Natural killer cell (primary cell): ENCODE measurements at regions not wholly inside any gene's neighbourhood (a gene's known extent, or its start where the extent isn't known, plus 50 kb on each side); places are given as distances from the start of the nearest gene placed in this dataset.

Source experiments
- ATAC-seq, 3 donors: fragments of 150-1000 bp in 2 of 3; fragments of 200-7000 bp in 1 of 3; cut with Tn5 transposase; 1 replicate in 1 of 3; 2 replicates in 2 of 3; pipeline ENCODE4 v1.10.0; 2021; ENCODE audit warnings: mild to moderate bottlenecking in 2 of 3, moderate library complexity in 2 of 3
- DNase-seq, 2 donors: peaks; one replicate each; pipeline versions ENCODE4 v3.0.0 to v3.0.0-alpha.2; 2013 to 2021; ENCODE audit warnings: mixed read lengths in 1 of 2
- H3K27ac ChIP-seq: one replicate; pipeline ENCODE4 v1.5.1; 2013; ENCODE audit warnings: mild to moderate bottlenecking, low read length
- H3K27me3 ChIP-seq: one replicate; pipeline ENCODE4 v1.6.1; 2013; ENCODE audit warnings: low read length; ENCODE audit not compliant: control insufficient read depth, insufficient read depth
- H3K36me3 ChIP-seq: one replicate; pipeline ENCODE4 v1.6.1; 2013; ENCODE audit warnings: low read length; ENCODE audit not compliant: control insufficient read depth, insufficient read depth
- H3K4me1 ChIP-seq: one replicate; pipeline ENCODE4 v1.6.1; 2013; ENCODE audit warnings: low read length; ENCODE audit not compliant: control insufficient read depth, insufficient read depth
- H3K4me3 ChIP-seq: one replicate; pipeline ENCODE4 v1.5.1; 2013; ENCODE audit warnings: low read length
- H3K9me3 ChIP-seq: one replicate; pipeline ENCODE4 v1.6.1; 2013; ENCODE audit warnings: low read length; ENCODE audit not compliant: control insufficient read depth, insufficient read depth
- H3K27ac Mint-ChIP-seq, 2 donors: one replicate each; pipeline ENCODE4 v1.8.0; 2022; ENCODE audit warnings: mild to moderate bottlenecking in 2 of 2, mixed read lengths in 2 of 2, moderate library complexity in 1 of 2
- H3K27me3 Mint-ChIP-seq, 2 donors: one replicate each; pipeline ENCODE4 v1.8.0; 2022; ENCODE audit warnings: low read depth in 2 of 2, mixed read lengths in 2 of 2
- H3K36me3 Mint-ChIP-seq: one replicate; pipeline ENCODE4 v1.8.0; 2022; ENCODE audit warnings: mixed read lengths
- H3K4me1 Mint-ChIP-seq, 2 donors: one replicate each; pipeline ENCODE4 v1.8.0; 2022; ENCODE audit warnings: mixed read lengths in 2 of 2
- H3K4me3 Mint-ChIP-seq: one replicate; pipeline ENCODE4 v1.8.0; 2022; ENCODE audit warnings: mild to moderate bottlenecking, moderate library complexity, mixed read lengths
- H3K9me3 Mint-ChIP-seq, 2 donors: one replicate each; pipeline ENCODE4 v1.8.0; 2022; ENCODE audit warnings: mixed read lengths in 2 of 2
- WGBS: methylation state at CpG from one replicate; pipeline ENCODE4 v1.1.7; 2013; ENCODE audit warnings: missing lambda C conversion rate; ENCODE audit not compliant: insufficient coverage; 5-methylcytosine and 5-hydroxymethylcytosine counted together
- intact Hi-C: fragments of 100-400 bp; cut with micrococcal nuclease; formaldehyde crosslinking; loops from one replicate; pipeline ENCODE4 v1.14.2; 2022
- TF ChIP-seq, protein P1 (sequence below): fragments of 200-600 bp; IDR thresholded peaks from one replicate; pipeline ENCODE4 v1.8.0; 2022; ENCODE audit warnings: antibody characterized with exemption

DNA sequence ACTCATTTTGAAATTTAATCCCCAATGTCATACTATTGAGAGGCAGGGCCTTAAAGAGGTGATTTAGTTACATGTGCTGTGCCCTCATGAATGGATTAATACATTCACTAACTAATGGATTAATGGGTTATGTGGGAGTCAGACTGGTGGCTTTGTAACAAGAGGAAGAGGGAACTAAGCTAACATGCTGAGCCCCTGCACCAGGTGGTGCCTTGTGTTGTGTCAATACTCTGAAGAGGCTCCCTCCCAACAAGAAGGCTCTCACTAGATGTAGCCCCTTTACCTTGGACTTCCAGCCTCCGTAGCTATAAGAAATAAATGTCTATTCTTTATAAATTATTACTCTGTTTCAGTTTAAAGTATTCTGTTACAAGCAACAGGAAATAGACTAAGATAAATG is 411.9 kb upstream of the EMCN start:
- H3K27ac Mint-ChIP-seq: no peak overlapping the region
- peaks cover 0 to 5% of the 10 kb centered on the region in 2 donors for H3K27me3 Mint-ChIP-seq
- intact Hi-C loops: no loop called here
- no peak overlapping the region for H3K4me3 ChIP-seq
- H3K9me3 ChIP-seq: no peaks in the 10 kb centered on the region
- H3K9me3 Mint-ChIP-seq: no peaks in the 10 kb centered on the region
- H3K4me1 Mint-ChIP-seq: peaks cover 0 to 17% of the 10 kb centered on the region in 2 donors
- H3K27ac ChIP-seq: no peak overlapping the region
- no peak overlapping the region for H3K4me3 Mint-ChIP-seq
- H3K27me3 ChIP-seq: no peaks in the 10 kb centered on the region
- no peaks in the 10 kb centered on the region for H3K4me1 ChIP-seq
- DNase-seq (no peak), ATAC-seq (no peak)
- TF ChIP-seq, protein P1, sequence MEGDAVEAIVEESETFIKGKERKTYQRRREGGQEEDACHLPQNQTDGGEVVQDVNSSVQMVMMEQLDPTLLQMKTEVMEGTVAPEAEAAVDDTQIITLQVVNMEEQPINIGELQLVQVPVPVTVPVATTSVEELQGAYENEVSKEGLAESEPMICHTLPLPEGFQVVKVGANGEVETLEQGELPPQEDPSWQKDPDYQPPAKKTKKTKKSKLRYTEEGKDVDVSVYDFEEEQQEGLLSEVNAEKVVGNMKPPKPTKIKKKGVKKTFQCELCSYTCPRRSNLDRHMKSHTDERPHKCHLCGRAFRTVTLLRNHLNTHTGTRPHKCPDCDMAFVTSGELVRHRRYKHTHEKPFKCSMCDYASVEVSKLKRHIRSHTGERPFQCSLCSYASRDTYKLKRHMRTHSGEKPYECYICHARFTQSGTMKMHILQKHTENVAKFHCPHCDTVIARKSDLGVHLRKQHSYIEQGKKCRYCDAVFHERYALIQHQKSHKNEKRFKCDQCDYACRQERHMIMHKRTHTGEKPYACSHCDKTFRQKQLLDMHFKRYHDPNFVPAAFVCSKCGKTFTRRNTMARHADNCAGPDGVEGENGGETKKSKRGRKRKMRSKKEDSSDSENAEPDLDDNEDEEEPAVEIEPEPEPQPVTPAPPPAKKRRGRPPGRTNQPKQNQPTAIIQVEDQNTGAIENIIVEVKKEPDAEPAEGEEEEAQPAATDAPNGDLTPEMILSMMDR: no peak
- H3K36me3 Mint-ChIP-seq: no peaks in the 10 kb centered on the region
- no peaks in the 10 kb centered on the region for H3K36me3 ChIP-seq
- WGBS: no CpG with 5 or more reads among the region's 1 CpG

DNA sequence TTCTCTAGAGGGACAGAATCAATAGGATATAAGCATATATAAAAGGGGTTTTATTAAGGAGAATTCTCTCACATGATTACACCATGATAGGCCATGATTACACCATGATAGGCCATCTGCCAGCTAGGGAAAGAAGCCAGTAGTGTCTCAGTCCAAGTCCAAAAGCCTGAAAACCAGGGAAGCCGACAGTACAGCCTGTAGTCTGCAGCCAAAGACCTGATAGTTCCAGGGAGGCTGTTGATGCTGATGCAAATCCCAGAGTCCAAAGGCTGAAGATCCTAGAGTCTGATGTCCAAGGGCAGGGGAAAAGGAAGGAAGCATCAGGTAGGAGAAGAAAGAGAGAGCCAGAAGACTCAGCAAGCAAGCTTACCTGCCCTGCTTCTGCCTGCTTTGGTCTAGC is 411.3 kb upstream of the EMCN start:
- intact Hi-C loops: no loop called here
- no peaks in the 10 kb centered on the region for H3K9me3 ChIP-seq
- DNase-seq: no peak
- no peaks in the 10 kb centered on the region for H3K4me1 ChIP-seq
- Mint-ChIP-seq H3K27ac (no peak overlapping the region), H3K36me3 (peaks cover 4% of the 10 kb centered on the region), H3K4me3 (no peak overlapping the region), H3K4me1 (peaks cover 0 to 17% of the 10 kb centered on the region in 2 donors), H3K9me3 (peaks cover 0 to 2% of the 10 kb centered on the region in 2 donors), H3K27me3 (peaks cover 5 to 6% of the 10 kb centered on the region in 2 donors)
- no peaks in the 10 kb centered on the region for H3K36me3 ChIP-seq
- ATAC-seq: no peak
- no peak overlapping the region for H3K27ac ChIP-seq
- WGBS: 93% methylated on average over 1 of the region's 1 CpG
- TF ChIP-seq, protein P1: no peak
- H3K4me3 ChIP-seq: no peak overlapping the region
- H3K27me3 ChIP-seq: no peaks in the 10 kb centered on the region

DNA sequence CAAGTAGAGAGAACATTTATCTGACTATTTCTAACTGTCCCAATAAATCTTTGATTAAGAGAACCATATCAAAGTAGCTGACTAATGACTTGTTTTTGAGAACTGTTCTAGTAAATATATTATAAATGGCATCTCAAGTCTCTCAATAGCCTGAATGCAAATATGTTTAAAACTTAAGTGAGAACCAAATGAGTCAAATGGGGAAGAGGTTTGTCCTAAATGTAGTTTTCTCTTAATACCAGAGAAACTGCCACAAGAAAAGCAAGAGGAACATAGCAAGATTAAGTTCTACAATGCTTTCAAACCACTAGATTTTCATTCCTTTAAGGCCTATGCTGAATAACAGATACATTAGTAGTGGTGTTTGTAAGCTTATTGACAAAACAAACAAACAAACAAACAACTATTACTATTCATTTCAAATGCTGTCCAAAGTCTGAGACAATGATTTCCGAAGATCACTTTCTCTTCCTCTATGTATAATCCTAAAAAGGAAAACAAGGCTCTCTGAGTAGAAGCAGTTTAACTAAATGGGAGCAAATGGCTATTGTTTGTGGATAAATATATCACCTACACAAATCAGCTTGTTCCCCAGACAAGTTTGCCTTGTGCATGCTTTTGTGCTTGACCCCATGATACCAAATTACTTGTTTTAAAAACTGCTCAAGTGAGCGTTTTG is 408.4 kb upstream of the EMCN start:
- Histone ChIP-seq H3K4me3 (no peak overlapping the region), H3K4me1 (no peaks in the 10 kb centered on the region), H3K36me3 (no peaks in the 10 kb centered on the region), H3K27ac (no peak overlapping the region), H3K27me3 (no peaks in the 10 kb centered on the region), H3K9me3 (no peaks in the 10 kb centered on the region)
- H3K9me3 Mint-ChIP-seq: peaks cover 0 to 2% of the 10 kb centered on the region in 2 donors
- intact Hi-C loops: no loop called here
- H3K4me1 Mint-ChIP-seq: no peaks in the 10 kb centered on the region
- H3K27ac Mint-ChIP-seq: no peak overlapping the region
- peaks cover 5 to 7% of the 10 kb centered on the region in 2 donors for H3K27me3 Mint-ChIP-seq
- ATAC-seq: no peak
- no peak for DNase-seq
- H3K4me3 Mint-ChIP-seq: no peak overlapping the region
- WGBS: no CpG with 5 or more reads among the region's 2 CpGs
- TF ChIP-seq, protein P1: no peak
- peaks cover 13% of the 10 kb centered on the region for H3K36me3 Mint-ChIP-seq

DNA sequence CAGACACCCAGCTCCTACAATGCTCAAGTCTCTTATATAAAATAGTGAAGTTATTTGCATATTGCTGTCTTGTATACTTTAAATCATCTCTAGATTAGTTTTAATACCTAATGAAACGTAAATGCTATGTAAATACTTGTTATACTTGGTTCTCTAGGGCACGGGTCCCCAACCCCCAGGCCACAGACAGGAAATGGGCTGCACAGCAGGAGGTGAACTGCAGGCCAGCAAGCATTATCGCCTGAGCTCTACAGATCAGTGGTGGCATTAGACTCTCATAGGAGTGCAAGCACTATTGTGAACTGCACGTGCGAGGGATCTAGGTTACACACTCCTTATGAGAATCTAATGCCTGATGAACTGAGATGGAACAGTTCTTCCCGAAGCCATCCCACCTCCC is 395.9 kb upstream of the EMCN start:
- TF ChIP-seq, protein P1: no peak
- Mint-ChIP-seq H3K27ac (no peak overlapping the region), H3K9me3 (no peaks in the 10 kb centered on the region), H3K4me3 (no peak overlapping the region), H3K36me3 (no peaks in the 10 kb centered on the region), H3K4me1 (no peaks in the 10 kb centered on the region), H3K27me3 (peaks cover under 1 to 4% of the 10 kb centered on the region in 2 donors)
- Histone ChIP-seq H3K9me3 (no peaks in the 10 kb centered on the region), H3K36me3 (no peaks in the 10 kb centered on the region), H3K27me3 (no peaks in the 10 kb centered on the region), H3K4me3 (no peak overlapping the region), H3K27ac (no peak overlapping the region), H3K4me1 (no peaks in the 10 kb centered on the region)
- intact Hi-C loops: no loop called here
- ATAC-seq (no peak), DNase-seq (no peak)
- WGBS: 68% methylated on average over 6 of the region's 6 CpGs
